Epithelial cell of prostate (primary cell): ENCODE measurements at regions not wholly inside any gene's neighbourhood (a gene's known extent, or its start where the extent isn't known, plus 50 kb on each side); places are given as distances from the start of the nearest gene placed in this dataset.

Source experiments
- DNase-seq: peaks from one replicate; pipeline ENCODE4 v3.0.0-alpha.2; 2011; ENCODE audit warnings: low read depth, low spot score
- H3K27ac ChIP-seq: fragments of 450-650 bp; 2 replicates; pipeline ENCODE4 v1.5.1; 2017; ENCODE audit warnings: mild to moderate bottlenecking

GRCh38 chr20:12698817-12699216, 310.0 kb upstream of the SPTLC3 start:
- H3K27ac ChIP-seq, result no peak overlapping the region
- DNase-seq, result no peak

- no peak overlapping the region for H3K27ac ChIP-seq
- no peak for DNase-seq
These were observed 309.2 kb upstream of the SPTLC3 start for GRCh38 chr20:12699374-12700228.

DNA sequence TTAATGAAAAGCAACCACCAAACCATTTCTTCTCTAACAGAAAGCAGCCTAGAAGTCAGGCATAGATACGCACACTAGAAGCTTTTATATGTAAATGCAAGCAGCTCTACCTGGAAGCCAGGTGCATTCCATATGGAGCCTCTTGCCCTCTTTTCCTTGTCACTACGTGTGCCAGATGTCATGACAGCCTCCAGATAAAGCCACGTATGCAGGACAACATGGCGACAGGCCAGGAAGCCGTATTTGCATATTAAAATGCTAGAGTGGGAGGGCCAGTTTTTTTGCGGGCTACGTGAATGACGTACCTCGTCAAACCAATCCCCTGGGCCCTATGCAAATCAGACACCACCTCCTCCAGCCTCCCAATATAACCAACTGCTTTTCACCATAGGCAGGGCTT, 308.1 kb upstream of the SPTLC3 start:
- H3K27ac ChIP-seq, result no peak overlapping the region
- no peak for DNase-seq

GRCh38 chr20:12702312-12702711, 306.5 kb upstream of the SPTLC3 start:
- no peak for DNase-seq
- H3K27ac ChIP-seq, result no peak overlapping the region

GRCh38 chr20:12715371-12715770, 293.4 kb upstream of the SPTLC3 start:
- no peak for DNase-seq
- H3K27ac ChIP-seq, result peak overlapping the region; percentile 8

GRCh38 chr20:12715991-12716680, 292.6 kb upstream of the SPTLC3 start:
- no peak for DNase-seq
- no peak overlapping the region for H3K27ac ChIP-seq

- no peak for DNase-seq
- no peak overlapping the region for H3K27ac ChIP-seq
These were observed 291.7 kb upstream of the SPTLC3 start for GRCh38 chr20:12717061-12717460.

- no peak for DNase-seq
These were observed 290.2 kb upstream of the SPTLC3 start for GRCh38 chr20:12718619-12719018.

DNA sequence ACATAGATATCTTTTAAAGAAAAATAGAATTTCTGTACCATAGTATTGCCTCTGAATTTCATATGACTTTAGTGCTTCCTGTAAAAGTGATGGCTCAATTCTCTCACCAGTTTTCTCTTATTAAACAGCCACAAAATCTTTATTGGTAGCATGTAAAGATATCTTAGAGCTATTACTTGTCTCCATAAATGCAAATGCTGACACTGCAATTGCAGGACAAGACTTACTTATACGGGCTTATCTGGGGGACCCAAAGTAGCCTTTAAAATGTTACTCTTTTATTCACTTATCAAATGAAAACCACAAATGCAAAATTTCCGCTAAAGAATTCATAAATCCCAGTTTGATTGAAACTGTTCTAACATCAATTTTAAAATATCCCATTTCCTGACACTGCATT, 287.1 kb upstream of the SPTLC3 start:
- no peak for DNase-seq
- no peak overlapping the region for H3K27ac ChIP-seq

More at GRCh38 chr20:12718619-12719018, 290.2 kb upstream of the SPTLC3 start:
- no peak overlapping the region for H3K27ac ChIP-seq

GRCh38 chr20:12722091-12722490, 286.7 kb upstream of the SPTLC3 start:
- no peak overlapping the region for H3K27ac ChIP-seq
- DNase-seq, result no peak

DNA sequence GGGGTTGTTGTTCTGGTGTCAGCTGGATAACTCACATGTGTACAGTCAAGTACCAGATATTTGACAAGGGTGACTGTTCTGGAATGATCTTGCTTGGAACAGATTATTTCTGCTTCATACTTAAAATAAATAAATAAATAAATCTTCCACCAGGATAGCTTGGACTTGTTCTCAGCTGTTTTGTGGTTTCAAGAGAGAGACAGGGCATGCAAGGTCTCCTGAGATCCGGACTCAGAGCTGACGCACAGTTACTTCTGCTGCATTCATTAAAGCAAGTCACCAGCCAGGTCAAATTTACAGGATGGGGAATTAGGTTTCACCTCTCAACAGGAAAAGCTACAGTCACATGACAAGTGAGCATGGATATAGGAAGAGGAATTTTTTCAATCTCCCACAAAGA, 285.0 kb upstream of the SPTLC3 start:
- DNase-seq, result no peak
- no peak overlapping the region for H3K27ac ChIP-seq

DNA sequence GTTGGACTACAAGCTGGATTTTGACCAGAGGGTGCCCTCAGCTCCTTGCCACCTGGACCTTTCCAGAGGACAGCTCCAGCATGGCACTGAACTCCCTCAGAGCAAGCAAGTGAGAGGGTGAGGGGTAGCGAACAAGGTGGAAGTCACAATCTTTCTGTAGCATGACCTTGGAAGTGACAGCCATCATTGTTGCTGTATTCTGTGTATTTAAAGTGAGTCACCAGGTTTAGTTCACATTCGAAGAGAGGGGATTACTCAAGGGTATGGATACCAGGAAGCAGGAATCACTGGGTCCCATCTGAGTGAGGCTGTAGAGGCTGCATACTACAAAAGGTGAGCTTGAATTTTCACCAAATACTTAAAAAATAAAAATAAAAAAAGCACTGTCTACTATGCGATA, 280.0 kb upstream of the SPTLC3 start:
- DNase-seq, result no peak
- no peak overlapping the region for H3K27ac ChIP-seq

- H3K27ac ChIP-seq, result no peak overlapping the region
- no peak for DNase-seq
These were observed 279.4 kb upstream of the SPTLC3 start for GRCh38 chr20:12729326-12729725.

DNA sequence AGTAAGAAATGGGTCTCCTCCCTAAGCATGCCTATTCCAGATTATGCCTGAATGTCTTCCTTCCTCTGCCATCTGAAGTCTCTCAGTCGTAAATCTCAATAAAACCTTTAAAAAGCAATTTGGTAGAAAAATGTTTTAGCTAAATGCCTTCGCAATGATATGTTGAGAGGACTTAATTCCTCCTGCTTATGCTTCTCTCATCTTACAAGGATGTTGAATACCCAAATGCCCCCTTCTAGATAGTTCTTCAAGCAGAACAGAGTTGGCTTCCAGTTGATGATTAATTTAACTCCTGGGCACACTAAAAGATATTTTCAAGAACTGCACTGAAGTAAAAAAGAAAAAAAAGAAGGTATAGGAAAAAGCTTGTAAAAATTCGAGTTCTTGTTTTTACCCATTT, 275.0 kb upstream of the SPTLC3 start:
- DNase-seq, result no peak
- no peak overlapping the region for H3K27ac ChIP-seq

DNA sequence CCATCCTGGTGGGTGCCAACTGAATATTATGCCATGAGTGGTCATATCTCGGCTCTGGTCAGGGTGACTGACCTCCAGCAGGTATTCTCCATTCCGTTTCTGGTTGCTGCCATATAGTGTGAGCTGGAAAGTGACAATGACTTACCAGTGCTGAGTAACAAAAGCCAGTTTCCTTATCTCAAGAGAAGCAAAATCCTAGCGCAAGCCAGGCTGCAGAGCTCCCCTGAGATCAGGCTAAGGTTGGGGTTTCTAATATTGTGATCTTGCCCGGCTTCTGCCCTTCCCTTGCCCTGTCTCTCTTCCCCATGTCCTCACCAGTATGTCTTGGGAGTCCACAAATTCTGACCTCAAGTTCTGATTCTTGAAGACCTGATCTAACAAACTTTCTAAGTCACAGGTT, 271.3 kb upstream of the SPTLC3 start:
- no peak for DNase-seq

DNA sequence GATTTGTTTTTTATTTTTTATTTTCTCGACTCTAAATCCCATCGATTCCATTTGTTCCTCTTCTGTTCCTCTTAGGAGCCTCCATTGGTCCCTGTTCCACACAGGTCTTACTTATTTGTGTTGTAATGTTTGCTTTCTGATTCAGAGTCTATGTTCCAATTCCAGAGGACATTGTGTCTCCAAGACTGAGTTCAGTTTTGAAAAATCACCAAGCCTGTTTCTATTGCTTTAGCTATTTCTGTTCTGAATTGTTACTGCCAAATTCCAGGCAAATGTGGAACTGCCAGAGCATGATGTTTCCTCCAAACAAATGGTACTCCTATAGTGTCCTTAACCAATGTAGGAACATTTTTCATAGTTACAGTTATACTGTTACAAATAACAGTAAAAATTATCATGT, 270.9 kb upstream of the SPTLC3 start:
- no peak overlapping the region for H3K27ac ChIP-seq
- no peak for DNase-seq

More for the DNA sequence above, 271.3 kb upstream of the SPTLC3 start:
- H3K27ac ChIP-seq, result no peak overlapping the region

GRCh38 chr20:12740647-12741046, 268.1 kb upstream of the SPTLC3 start:
- H3K27ac ChIP-seq, result no peak overlapping the region
- DNase-seq, result no peak

GRCh38 chr20:12744037-12744436, 264.7 kb upstream of the SPTLC3 start:
- H3K27ac ChIP-seq, result no peak overlapping the region
- DNase-seq, result no peak

DNA sequence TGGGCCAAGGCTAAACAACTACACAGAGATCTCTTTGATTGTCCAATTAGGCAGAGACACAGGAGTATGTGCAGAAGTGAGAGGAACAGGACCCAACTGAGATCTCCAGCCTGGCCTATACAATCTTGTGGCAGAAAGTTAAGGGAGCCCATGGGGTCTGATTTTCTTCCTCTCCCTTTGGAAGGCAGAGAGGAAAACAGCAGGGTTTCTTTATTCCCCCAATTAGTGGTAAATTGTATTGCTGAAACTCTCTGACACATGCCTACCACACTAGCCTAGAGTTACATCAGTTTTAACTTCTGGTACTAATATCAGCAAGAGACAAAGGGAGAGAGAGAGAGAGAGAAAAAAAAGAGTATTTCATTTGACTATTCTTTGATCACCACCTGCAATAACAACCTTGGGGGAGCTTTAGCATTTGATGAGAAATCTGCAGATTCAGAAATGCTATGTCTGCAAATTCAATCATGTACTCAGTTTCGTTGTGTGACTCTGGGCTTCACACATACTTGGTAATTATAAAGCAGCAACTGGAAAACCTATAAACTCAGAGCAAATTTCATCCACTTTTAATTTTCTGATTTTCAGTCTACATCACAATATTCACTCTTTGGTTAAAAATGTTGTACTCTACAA, 260.3 kb upstream of the SPTLC3 start:
- H3K27ac ChIP-seq, result no peak overlapping the region
- DNase-seq, result no peak

DNA sequence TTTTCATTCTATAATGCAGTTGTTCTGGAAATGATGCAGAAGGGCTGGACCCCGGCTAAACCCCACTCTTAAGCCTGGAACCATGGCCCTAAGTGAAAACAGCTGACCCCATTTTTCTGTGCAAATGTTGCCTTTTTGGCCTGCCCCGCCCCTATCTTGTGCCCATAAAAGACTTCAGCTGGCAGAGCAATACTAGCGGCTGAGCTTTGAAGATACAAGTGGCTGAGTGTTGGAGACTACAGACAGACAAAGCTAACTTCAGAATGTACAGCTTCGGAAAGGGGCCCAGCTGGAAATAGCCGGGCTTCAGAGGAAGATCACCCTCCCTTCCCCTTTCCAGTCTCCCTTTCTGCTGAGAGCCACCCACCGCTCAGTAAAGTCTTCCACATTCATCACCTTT, 258.6 kb upstream of the SPTLC3 start:
- no peak for DNase-seq
- H3K27ac ChIP-seq, result no peak overlapping the region
